HepG2 (cell line): ENCODE measurements at regions not wholly inside any gene's neighbourhood (a gene's known extent, or its start where the extent isn't known, plus 50 kb on each side); places are given as distances from the start of the nearest gene placed in this dataset.
A peak's percentile ranks its signal among the peaks of the same experiment; 100 is the strongest.

ENCODE experiments used
- BCL6 ChIP-seq: IDR thresholded peaks from 2 replicates; pipeline ENCODE4 v1.6.1; 2016; ENCODE audit warnings: missing genetic modification reagents, missing compliant biosample characterization
- EP300 ChIP-seq, 3 experiments: sonication (generic) in 1 of 3; formaldehyde crosslinking in 1 of 3; IDR thresholded peaks; 2 replicates each; pipeline versions ENCODE4 v1.5.1 to v1.6.1; 2011 to 2020; ENCODE audit warnings: low read depth in 2 of 3, low read length in 2 of 3, borderline replicate concordance in 1 of 3, improper control_type of control experiment in 1 of 3, mild to moderate bottlenecking in 1 of 3, missing genetic modification reagents in 1 of 3, moderate library complexity in 1 of 3
- HDAC2 ChIP-seq: sonication (generic); formaldehyde crosslinking; IDR thresholded peaks from 2 replicates; pipeline ENCODE4 v1.4.0; 2020; ENCODE audit warnings: missing genetic modification reagents
- IRF2 ChIP-seq: IDR thresholded peaks from 2 replicates; pipeline ENCODE4 v1.6.1; 2018; ENCODE audit warnings: missing genetic modification reagents, missing compliant biosample characterization
- NRL ChIP-seq: sonication (generic); formaldehyde crosslinking; IDR thresholded peaks from 2 replicates; pipeline ENCODE4 v1.5.0; 2020; ENCODE audit warnings: missing genetic modification reagents, mild to moderate bottlenecking, moderate library complexity, borderline replicate concordance
- PAWR ChIP-seq: sonication (generic); formaldehyde crosslinking; IDR thresholded peaks from 2 replicates; pipeline ENCODE4 v1.4.0; 2020; ENCODE audit warnings: missing genetic modification reagents, mild to moderate bottlenecking, borderline replicate concordance
- RXRB ChIP-seq: IDR thresholded peaks from 2 replicates; pipeline ENCODE4 v1.6.1; 2016; ENCODE audit warnings: borderline replicate concordance, missing genetic modification reagents, missing compliant biosample characterization
- SMC3 ChIP-seq: IDR thresholded peaks from 2 replicates; pipeline ENCODE4 v1.6.1; 2011; ENCODE audit warnings: low read length, improper control_type of control experiment
- SSRP1 ChIP-seq: IDR thresholded peaks from 2 replicates; pipeline ENCODE4 v1.6.1; 2016; ENCODE audit warnings: control low read depth
- ZBTB7B ChIP-seq: sonication (generic); formaldehyde crosslinking; IDR thresholded peaks from 2 replicates; pipeline ENCODE4 v1.4.0; 2020; ENCODE audit warnings: missing genetic modification reagents
- ZMYM4 ChIP-seq: sonication (generic); formaldehyde crosslinking; IDR thresholded peaks from 2 replicates; pipeline ENCODE4 v1.8.1; 2023; ENCODE audit warnings: mild to moderate bottlenecking, missing genetic modification reagents
- ZNF121 ChIP-seq: sonication (generic); formaldehyde crosslinking; IDR thresholded peaks from 2 replicates; pipeline ENCODE4 v1.5.0; 2020; ENCODE audit warnings: mild to moderate bottlenecking, missing genetic modification reagents
- ZNF205 ChIP-seq: IDR thresholded peaks from 2 replicates; pipeline ENCODE4 v1.6.1; 2018; ENCODE audit warnings: missing biosample characterization, missing genetic modification reagents
- ZNF253 ChIP-seq: sonication (generic); formaldehyde crosslinking; IDR thresholded peaks from 2 replicates; pipeline ENCODE4 v1.8.0; 2022; ENCODE audit warnings: mild to moderate bottlenecking, missing genetic modification reagents, borderline replicate concordance
- ZNF614 ChIP-seq: IDR thresholded peaks from 2 replicates; pipeline ENCODE4 v1.6.1; 2018; ENCODE audit warnings: missing biosample characterization, missing genetic modification reagents, inconsistent platforms, borderline replicate concordance
- ZNF644 ChIP-seq: IDR thresholded peaks from 2 replicates; pipeline ENCODE4 v1.6.1; 2016; ENCODE audit warnings: low read depth
- ZNF766 ChIP-seq: sonication (generic); formaldehyde crosslinking; IDR thresholded peaks from 2 replicates; pipeline ENCODE4 v1.5.0; 2020; ENCODE audit warnings: missing genetic modification reagents, borderline replicate concordance
- ZNF792 ChIP-seq: IDR thresholded peaks from 2 replicates; pipeline ENCODE4 v1.6.1; 2016
- TF ChIP-seq, protein P1 (sequence below): sonication (generic); formaldehyde crosslinking; IDR thresholded peaks from 2 replicates; pipeline ENCODE4 v1.4.0; 2020; ENCODE audit warnings: missing genetic modification reagents
- TF ChIP-seq, protein P2 (sequence below): sonication (generic); formaldehyde crosslinking; IDR thresholded peaks from 2 replicates; pipeline ENCODE4 v1.5.0; 2020; ENCODE audit warnings: mild to moderate bottlenecking, missing genetic modification reagents, borderline replicate concordance
- TF ChIP-seq, protein P3 (sequence below): IDR thresholded peaks from 2 replicates; pipeline ENCODE4 v1.6.1; 2016; ENCODE audit warnings: low read depth
- TF ChIP-seq, protein P4 (sequence below): IDR thresholded peaks from 2 replicates; pipeline ENCODE4 v1.6.1; 2016; ENCODE audit warnings: mild to moderate bottlenecking, missing biosample characterization, missing genetic modification reagents

DNA sequence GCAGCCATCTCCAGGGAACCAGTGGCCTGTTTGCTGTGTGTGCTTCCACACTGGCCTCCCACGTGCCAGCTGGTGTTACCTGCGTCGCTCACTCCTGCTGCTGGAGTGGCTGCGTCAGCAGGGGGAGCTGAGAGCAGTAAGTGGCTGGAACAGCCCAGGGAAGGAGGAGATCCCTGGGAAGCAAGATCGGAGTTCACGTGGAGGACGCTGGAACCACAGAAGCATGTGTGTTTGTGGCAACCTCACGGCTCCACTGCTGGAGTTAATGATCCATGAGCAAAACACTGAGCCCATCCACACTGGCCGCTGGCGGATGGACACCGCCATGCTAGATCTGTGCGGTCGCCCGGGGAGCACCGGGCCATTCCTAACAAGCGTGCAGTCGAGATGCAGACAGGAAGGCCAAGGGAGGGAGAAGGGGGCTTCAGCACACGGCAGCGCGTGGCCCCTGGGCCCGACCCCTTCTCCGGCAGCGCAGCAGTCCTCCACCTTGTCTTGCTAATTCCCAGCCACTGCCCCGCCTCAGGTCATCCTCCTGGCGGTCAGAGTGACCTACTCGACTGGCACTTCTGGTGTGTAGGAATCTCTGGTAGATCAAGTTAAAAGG, 68.5 kb upstream of the EEPD1 start (continued):
- TF ChIP-seq, protein P1, sequence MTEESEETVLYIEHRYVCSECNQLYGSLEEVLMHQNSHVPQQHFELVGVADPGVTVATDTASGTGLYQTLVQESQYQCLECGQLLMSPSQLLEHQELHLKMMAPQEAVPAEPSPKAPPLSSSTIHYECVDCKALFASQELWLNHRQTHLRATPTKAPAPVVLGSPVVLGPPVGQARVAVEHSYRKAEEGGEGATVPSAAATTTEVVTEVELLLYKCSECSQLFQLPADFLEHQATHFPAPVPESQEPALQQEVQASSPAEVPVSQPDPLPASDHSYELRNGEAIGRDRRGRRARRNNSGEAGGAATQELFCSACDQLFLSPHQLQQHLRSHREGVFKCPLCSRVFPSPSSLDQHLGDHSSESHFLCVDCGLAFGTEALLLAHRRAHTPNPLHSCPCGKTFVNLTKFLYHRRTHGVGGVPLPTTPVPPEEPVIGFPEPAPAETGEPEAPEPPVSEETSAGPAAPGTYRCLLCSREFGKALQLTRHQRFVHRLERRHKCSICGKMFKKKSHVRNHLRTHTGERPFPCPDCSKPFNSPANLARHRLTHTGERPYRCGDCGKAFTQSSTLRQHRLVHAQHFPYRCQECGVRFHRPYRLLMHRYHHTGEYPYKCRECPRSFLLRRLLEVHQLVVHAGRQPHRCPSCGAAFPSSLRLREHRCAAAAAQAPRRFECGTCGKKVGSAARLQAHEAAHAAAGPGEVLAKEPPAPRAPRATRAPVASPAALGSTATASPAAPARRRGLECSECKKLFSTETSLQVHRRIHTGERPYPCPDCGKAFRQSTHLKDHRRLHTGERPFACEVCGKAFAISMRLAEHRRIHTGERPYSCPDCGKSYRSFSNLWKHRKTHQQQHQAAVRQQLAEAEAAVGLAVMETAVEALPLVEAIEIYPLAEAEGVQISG (CRISPR knock-in tag), result peak; percentile 66
- TF ChIP-seq ZNF121 (CRISPR knock-in tag) (no peak), BCL6 (CRISPR knock-in tag) (peak; percentile 66), ZNF205 (CRISPR knock-in tag) (peak; percentile 38; the same call in 1 of the 2 replicates), ZNF644 (CRISPR knock-in tag) (0 out of 2 replicates have a peak, but pooled peaks have one; percentile 16), IRF2 (CRISPR knock-in tag) (peak; percentile 61; the same call in 1 of the 2 replicates), SSRP1 (CRISPR knock-in tag) (0 out of 2 replicates have a peak, but pooled peaks have one; percentile 75), EP300 (IDR thresholded peaks at IDR 0.05; ENCODE audit: low read depth in 2 of 2, low read length in 2 of 2) (peak in 1 of 2 experiments; percentile 54; a peak in 1 of 4 replicates), EP300 (CRISPR knock-in tag; IDR thresholded peaks at IDR 0.05; ENCODE audit: borderline replicate concordance) (no peak), ZNF614 (CRISPR knock-in tag) (no peak), PAWR (CRISPR knock-in tag) (no peak), ZBTB7B (CRISPR knock-in tag) (peak; percentile 34; the same call in 1 of the 2 replicates), HDAC2 (CRISPR knock-in tag) (peak; percentile 61; the same call in 1 of the 2 replicates), ZNF253 (CRISPR knock-in tag) (no peak), ZNF792 (peak; percentile 29; the same call in 1 of the 2 replicates), ZMYM4 (peak; percentile 82), ZNF766 (CRISPR knock-in tag) (no peak), RXRB (no peak), NRL (CRISPR knock-in tag) (peak; percentile 79), SMC3 (peak; percentile 63)
- TF ChIP-seq, protein P2, sequence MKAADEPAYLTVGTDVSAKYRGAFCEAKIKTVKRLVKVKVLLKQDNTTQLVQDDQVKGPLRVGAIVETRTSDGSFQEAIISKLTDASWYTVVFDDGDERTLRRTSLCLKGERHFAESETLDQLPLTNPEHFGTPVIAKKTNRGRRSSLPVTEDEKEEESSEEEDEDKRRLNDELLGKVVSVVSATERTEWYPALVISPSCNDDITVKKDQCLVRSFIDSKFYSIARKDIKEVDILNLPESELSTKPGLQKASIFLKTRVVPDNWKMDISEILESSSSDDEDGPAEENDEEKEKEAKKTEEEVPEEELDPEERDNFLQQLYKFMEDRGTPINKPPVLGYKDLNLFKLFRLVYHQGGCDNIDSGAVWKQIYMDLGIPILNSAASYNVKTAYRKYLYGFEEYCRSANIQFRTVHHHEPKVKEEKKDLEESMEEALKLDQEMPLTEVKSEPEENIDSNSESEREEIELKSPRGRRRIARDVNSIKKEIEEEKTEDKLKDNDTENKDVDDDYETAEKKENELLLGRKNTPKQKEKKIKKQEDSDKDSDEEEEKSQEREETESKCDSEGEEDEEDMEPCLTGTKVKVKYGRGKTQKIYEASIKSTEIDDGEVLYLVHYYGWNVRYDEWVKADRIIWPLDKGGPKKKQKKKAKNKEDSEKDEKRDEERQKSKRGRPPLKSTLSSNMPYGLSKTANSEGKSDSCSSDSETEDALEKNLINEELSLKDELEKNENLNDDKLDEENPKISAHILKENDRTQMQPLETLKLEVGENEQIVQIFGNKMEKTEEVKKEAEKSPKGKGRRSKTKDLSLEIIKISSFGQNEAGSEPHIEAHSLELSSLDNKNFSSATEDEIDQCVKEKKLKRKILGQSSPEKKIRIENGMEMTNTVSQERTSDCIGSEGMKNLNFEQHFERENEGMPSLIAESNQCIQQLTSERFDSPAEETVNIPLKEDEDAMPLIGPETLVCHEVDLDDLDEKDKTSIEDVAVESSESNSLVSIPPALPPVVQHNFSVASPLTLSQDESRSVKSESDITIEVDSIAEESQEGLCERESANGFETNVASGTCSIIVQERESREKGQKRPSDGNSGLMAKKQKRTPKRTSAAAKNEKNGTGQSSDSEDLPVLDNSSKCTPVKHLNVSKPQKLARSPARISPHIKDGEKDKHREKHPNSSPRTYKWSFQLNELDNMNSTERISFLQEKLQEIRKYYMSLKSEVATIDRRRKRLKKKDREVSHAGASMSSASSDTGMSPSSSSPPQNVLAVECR (CRISPR knock-in tag), result peak; percentile 63; the same call in 1 of the 2 replicates
- TF ChIP-seq, protein P3, sequence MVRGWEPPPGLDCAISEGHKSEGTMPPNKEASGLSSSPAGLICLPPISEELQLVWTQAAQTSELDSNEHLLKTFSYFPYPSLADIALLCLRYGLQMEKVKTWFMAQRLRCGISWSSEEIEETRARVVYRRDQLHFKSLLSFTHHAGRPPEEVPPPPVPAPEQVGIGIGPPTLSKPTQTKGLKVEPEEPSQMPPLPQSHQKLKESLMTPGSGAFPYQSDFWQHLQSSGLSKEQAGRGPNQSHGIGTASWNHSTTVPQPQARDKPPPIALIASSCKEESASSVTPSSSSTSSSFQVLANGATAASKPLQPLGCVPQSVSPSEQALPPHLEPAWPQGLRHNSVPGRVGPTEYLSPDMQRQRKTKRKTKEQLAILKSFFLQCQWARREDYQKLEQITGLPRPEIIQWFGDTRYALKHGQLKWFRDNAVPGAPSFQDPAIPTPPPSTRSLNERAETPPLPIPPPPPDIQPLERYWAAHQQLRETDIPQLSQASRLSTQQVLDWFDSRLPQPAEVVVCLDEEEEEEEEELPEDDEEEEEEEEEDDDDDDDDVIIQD (CRISPR knock-in tag), result peak; percentile 72; the same call in 1 of the 2 replicates
- TF ChIP-seq, protein P4, sequence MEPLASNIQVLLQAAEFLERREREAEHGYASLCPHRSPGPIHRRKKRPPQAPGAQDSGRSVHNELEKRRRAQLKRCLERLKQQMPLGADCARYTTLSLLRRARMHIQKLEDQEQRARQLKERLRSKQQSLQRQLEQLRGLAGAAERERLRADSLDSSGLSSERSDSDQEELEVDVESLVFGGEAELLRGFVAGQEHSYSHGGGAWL (CRISPR knock-in tag), result peak; percentile 60; the same call in 1 of the 2 replicates
